LNCaP clone FGC (cell line): ENCODE measurements at regions not wholly inside any gene's neighbourhood (a gene's known extent, or its start where the extent isn't known, plus 50 kb on each side); places are given as distances from the start of the nearest gene placed in this dataset.
"Not testable (repeated sequence)": the region's sequence is repeated elsewhere in the genome, so short reads cannot be mapped to it uniquely, and the experiment has no call there.

Source experiments
- DNase-seq: peaks from one replicate; pipeline ENCODE4 v3.0.0-alpha.2; 2011; ENCODE audit warnings: low read depth
- H3K4me3 ChIP-seq: 2 replicates; pipeline ENCODE4 v1.5.1; 2011; ENCODE audit warnings: mild to moderate bottlenecking, low read depth, low read length, control low read depth
- TF ChIP-seq, protein P1 (sequence below): IDR thresholded peaks from 2 replicates; pipeline ENCODE4 v1.5.1; 2012; ENCODE audit warnings: mild to moderate bottlenecking; ENCODE audit not compliant: control insufficient read depth, insufficient read depth; ENCODE audit errors: extremely low read depth

DNA sequence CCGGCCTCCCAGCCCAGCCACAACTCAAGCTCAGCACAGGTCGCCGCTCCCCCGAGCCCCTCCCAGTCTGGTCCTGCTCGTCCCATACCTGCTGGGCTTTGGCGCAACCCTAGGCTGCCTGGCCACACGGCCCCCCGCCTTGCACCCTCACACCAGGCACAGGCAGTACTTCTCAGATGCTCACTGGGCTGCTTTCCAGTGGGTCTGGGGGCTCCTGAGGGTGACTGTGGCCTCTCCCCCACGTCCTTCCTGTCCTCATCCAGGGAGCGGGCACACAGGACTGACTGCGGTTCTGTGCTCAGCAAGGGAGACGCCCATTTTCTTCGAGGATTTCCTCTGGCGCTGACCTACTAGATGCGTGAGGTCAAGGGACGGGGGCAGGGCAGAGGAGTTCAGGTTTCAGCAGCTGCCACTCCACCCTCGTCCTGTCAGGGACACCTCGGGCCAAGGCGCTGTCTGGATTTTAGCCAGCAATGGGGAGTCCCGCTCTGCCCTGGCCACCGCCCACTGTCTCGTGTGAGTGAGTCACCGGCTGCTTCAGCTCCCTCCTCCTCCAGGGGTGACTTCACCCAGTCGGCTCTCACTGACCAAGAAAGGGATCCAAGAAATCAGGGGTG is 115.8 kb downstream of the NPIPB11 start:
- TF ChIP-seq, protein P1, sequence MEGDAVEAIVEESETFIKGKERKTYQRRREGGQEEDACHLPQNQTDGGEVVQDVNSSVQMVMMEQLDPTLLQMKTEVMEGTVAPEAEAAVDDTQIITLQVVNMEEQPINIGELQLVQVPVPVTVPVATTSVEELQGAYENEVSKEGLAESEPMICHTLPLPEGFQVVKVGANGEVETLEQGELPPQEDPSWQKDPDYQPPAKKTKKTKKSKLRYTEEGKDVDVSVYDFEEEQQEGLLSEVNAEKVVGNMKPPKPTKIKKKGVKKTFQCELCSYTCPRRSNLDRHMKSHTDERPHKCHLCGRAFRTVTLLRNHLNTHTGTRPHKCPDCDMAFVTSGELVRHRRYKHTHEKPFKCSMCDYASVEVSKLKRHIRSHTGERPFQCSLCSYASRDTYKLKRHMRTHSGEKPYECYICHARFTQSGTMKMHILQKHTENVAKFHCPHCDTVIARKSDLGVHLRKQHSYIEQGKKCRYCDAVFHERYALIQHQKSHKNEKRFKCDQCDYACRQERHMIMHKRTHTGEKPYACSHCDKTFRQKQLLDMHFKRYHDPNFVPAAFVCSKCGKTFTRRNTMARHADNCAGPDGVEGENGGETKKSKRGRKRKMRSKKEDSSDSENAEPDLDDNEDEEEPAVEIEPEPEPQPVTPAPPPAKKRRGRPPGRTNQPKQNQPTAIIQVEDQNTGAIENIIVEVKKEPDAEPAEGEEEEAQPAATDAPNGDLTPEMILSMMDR, result no peak
- peak overlapping the region; percentile 32 for H3K4me3 ChIP-seq
- DNase-seq, result peak; percentile 92

DNA sequence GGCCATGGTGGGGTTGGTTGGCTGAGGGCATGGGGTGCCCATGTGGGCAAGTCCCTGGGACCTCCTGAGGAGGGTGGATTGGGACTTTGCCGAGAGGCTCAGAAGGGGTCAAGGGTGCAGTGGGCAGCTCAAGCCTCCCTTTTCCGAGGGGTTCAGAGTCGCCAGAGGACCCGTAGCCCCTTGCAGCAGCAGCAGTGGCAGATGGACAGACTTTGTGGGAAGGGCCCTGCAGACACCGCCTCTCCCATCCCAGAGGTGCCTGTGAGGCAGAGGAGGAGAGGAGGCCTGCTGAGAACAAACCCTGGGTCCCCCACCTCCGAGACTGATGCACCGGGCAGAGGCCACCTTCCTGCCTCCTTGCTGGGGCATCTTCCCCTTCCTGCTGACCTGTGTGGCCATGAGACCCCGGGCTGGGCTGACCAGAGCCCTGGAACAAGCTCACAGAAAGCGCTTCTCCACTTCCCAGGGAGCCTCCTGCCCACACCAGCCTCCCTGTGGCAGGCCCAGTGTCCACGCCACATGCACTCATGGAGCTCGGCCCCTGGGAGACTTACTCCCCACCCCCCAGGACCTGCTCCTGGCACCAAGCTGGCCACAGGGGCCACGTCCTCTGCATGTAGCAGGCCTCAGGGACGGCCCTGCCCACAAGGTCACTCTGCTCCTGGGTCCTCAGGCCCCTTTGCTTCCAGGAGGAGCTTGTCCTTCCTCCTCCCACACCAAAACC is 116.8 kb downstream of the NPIPB11 start:
- not testable (repeated sequence) for DNase-seq

DNA sequence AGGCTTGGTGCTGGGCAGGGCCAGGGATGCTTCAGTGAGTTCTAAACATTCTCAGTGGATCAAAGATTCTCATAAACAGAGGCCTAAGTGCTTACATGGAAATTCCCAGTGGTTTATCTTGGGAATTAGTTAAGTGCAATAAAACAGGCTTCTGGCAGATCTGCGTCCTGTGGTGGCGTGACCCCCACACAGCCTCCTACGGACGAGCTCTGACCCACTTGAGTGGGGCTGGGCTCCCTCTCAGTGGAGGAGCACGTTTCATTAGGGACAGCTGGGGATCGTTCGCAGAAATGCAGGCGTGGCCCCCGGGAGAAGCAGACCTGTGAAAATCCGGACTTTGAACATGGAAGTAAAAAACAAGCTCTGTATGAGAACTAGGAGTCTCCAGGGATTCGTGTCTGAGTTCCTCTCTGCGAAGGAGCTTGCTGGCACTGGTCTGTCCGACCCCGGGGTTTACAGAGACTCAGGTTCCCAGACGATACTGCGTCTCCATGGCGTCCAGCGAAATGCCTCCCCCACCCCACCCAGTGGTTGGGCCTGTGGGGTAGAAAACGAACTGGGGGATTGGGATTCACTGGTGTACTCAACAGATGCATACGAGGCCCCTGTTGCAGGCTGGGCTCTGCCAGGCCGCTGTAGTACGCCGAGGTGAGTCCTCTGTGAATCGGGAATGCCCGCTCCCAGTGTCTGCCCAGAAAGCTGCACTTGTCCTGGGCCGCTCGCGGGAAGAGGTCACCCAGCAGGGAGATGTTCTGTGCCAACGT is 117.6 kb downstream of the NPIPB11 start:
- not testable (repeated sequence) for DNase-seq, H3K4me3 ChIP-seq

More for the DNA sequence above, 116.8 kb downstream of the NPIPB11 start:
- H3K4me3 ChIP-seq, result not testable (repeated sequence)

DNA sequence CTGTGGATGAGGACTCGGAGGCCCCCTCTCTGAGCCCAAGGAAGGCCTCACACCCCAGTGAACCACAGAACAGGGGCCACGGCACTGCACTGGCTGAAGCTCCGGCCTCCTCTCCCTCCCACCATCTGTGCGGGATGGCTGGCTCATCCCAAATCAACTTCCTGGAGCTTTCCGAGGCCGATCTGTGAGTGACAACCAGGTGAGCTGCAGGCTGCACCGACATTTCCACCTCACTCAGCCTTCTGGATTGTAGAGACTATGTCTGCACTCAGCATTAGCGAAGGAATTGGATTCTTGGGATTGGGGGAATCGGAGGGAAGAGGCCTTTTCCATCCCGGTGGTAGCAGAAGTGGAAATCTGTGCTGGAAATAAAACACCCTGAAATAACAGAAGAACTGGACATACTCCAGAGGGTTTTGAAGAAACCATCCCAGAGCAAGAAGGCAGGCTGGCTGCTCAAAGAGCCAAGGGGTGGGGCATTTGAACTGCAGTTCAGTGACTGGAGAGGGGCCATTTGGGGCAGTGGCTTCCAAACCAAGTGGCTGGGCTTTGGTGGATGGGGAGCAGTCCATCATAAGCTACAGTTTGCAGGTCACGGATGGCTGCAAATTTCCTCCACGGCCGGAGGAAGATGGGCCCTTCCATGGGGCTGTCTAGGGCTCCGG is 118.5 kb downstream of the NPIPB11 start:
- not testable (repeated sequence) for H3K4me3 ChIP-seq

DNA sequence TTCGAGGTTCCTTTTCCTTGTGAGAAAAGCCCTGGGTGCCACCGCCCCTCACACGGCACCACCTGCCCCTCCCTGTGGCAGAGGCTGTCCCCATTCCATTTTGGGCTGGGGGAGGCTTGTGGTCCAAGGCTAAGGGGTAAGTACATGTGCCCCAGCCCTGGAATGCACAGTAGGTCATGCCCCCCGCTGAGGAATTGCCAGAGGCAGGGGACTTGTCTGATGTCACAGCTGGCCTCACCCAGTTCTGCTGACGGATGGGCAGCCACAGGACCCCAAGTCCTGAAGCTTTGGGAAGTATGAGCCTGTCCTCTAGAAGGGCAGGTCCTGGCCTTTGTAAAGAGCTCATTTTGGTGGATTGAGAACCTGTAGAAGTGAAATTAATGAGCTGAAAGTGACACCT is 119.3 kb downstream of the NPIPB11 start:
- DNase-seq, H3K4me3 ChIP-seq: not testable (repeated sequence)

More for the DNA sequence above, 118.5 kb downstream of the NPIPB11 start:
- not testable (repeated sequence) for DNase-seq

DNA sequence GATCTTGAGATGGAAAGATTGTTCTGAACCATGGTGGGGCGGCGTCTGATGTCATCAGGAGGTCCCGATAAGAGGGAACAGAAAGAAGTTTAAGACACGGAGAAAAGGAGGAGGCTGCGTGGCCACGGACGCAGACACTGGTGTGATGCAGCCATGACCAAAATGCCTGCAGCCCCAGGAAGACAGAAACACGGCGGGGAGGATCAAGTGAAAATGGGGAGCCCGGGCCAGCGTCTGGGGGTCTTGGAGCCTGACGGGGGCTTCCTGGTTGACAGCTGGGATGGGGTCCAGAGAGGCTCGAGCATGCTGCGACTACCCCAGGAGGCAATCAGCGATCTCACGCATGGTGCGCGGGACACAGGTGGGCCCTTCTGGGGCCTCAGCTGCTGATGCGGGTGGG is 119.7 kb downstream of the NPIPB11 start:
- H3K4me3 ChIP-seq, DNase-seq: not testable (repeated sequence)

DNA sequence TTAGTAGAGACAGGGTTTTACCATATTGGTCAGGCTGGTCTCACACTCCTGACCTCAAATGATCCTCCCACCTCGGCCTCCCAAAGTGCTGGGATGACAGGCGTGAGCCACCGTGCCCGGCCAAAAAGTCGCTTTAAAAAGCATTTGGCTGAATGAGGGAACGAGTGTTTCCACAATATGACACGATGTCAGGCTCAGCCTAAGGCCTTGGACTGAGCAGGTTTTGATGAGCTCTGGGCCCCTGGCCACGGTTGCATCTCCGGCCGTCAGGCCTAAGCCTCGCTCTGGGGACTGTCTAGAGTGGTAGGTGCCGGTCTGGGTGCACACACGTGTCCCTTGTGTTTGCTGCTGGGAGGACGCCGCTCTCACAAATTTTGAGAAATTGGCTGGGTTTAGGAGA is 120.3 kb downstream of the NPIPB11 start:
- H3K4me3 ChIP-seq, DNase-seq: not testable (repeated sequence)

DNA sequence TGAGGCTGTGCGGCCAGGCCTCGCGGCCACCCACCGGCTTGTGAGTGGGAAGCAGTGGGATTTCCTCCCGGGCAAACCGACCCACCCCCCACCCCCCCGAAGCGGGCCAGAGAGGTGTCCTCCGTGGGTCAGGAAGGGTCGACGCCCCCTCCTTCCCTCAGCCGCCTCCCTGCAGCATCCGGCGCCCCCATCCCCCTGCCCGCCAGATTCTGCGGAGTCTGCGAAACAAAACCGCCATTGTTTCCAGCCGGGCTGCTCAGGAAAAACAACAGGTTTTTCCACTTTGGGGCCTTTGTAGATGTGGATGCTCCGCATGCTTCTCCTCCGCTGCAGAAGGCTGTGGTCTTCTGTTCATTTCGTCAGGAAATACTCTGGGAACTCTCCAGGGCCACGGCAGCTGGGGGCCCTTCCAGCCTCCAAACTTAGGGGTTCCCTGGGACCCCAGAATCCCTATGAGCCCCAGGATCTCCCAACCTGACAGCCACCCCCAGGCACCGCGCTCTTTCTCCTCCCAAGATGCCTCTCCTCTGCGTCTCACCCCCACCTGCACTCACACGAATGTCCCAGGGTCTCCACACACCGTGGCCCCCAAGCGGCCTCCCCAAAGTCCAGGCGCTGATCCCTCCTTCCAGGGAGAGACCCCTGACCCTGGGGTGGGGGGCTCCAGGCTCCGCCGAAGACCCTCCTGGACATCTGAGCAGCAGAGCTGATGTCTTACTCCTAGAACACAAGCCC is 121.2 kb downstream of the NPIPB11 start:
- DNase-seq, H3K4me3 ChIP-seq: not testable (repeated sequence)

DNA sequence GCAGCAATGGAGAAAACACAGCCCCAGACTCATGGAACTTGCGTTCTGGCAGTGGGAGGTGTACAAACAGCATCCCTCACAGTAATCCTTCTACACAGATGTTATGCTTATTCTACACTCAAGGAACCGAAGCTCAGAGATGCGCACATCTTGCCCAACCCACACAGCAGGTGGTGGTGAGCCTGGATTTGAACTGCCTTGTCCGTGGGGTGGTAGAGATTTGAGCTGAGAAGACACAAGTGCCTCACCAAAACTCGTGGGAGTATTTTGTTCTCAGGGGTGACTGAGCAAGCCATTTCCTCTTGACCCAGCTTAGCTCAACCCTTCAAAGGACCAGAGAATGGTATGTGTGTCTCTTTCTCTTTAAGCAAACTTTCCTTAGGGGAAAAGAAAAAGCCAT is 121.8 kb downstream of the NPIPB11 start:
- DNase-seq, H3K4me3 ChIP-seq: not testable (repeated sequence)

DNA sequence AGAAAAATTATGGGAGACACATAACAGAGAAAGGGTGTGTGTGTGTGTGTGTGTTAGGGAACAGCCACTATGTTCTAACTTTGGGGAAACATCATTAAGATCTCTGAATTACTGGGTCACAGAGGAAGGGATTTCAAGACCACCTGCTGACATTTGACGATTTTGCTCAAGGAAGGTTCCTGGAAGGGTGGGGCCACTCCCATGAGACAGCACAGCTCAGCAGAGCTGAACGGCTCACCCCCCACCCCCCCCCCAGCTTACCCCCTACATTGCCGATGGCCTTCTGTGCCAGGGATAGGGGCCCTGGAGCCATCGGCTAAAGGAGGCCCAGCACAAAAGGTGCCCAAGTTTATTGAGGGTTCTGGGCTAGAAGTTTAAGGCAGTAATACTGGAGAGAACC is 122.4 kb downstream of the NPIPB11 start:
- not testable (repeated sequence) for H3K4me3 ChIP-seq, DNase-seq

DNA sequence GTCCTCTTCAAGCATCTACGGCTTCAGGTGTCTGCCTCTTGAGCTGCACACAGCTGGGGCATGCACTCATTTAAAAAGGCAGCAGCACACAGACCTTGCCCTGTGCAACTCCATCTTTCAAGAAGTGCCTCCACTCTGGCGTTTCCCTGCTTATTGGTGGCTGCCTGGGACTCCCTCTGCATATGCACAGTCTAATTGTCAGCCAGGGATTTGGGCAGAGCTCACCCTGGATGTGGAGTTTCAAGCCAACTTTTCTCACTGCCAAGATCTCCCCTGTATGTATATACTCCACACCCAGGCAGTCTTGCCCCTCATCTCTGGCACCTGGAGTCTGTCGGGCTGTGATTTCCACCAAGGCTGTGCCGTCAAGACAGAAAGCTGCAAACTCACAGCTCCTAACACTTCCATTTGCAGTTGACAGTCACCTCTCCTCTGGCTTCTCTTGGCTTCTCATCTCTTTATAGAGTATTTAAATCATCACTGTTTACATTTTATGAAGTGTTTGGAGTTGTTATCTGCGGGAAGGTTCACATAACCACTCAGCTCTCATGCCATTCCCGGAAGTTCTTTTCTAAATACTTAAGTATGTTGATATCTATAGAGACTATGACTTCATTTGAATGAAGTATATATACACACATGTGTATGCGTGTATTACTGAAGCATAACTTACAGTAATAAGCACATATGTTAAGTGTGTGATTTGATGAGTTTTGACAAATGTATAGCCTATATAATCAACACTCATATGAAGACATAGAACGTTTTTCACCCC is 128.2 kb downstream of the NPIPB11 start:
- H3K4me3 ChIP-seq, result not testable (repeated sequence)
- DNase-seq, result peak; percentile 39

DNA sequence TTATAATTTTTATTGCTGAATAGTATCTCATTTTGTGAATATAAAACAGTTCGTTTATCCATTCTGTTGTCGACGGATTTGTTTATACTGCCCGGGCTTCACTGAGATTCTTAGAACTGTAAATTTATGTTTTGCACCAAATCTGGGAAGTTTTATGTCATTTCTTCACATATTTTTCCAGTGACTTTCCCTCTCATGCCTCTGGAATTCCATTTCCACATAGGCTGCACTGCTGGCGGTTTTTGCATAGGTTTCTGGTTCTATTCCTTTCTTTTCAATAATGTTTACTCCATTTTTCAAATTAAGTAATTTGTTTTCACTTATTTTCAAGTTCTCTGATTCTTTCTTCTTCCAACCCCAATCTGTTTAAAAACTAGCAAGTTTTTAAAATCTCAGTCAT is 130.1 kb downstream of the NPIPB11 start:
- not testable (repeated sequence) for H3K4me3 ChIP-seq, DNase-seq

DNA sequence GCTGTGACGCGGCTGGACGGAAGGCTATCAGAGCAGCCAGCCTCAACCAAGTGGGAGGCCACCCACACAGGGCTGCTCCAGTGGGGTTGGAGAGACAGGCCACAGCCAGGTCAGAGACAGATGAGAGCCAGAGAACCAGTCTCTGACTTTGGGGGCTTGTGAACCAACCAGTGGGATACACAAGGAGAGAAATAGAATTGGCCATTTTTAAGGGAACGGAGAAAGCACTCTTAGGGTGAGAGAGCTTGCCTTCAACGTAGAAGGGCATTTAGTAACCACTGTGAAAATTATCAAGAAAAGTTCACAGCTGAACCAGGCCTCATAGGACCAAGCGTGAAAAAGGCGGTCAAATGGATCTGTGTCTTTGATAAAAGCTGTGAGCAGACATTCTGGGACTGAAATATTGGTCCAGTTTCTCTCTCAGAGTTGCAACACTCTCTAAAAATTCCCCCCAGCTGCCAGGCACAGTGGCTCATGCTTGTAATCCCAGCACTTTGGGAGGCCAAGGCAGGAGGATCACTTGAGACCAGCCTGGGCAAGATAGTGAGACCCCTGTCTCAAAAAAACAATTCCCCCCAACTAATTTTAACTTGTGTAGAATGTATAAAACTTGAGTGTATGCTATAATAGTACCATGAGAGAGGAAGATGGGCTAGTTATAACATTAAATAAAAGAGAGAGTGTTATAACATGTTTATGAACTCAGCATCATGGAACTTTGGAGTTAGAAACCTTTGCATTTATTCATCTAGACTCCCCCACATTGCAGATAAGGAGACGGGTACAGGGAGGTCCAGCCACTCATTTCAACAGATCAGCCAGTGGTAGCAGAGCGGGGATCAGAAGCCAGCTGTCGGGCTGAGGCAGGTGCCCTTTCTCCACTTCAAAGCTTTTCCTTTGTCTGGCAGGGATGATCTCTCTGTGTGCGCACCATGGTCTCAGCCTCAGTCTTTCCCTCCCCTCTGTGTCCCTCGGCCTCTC is 132.2 kb downstream of the NPIPB11 start:
- not testable (repeated sequence) for DNase-seq, H3K4me3 ChIP-seq

DNA sequence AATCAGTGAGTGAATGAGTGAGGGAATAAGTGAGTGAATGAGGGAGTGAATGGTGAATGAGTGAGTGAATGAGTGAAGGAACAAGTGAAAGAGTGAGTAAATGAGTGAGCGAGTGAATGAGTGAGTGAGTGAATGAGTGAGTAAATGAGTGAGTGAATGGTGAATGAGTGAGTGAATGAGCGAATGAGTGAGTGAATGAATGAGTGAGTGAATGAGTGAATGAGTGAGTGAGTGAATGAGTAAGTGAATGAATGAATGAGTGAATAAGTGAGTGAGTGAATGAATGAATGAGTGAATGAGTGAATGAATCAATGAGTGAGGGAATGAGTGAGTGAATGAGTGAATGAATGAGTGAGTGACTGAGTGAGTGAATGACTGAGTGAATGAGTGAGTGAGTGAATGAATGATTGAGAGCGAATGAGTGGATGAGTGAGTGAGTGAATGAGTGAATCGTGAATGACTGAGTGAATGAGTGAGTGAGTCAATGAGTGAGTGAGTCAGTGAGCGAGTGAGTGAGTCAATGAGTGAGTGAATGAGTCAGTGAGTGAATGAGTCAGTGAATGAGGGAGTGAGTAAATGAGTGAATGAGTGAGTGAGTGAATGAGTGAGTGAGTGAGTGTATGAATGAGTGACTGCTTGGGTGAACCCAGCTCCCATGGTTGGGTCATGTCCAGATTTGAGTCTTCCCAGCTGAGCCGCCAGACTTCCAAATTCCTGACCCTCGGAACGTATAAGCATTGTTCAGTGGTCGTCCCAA is 133.0 kb downstream of the NPIPB11 start:
- H3K4me3 ChIP-seq, DNase-seq: not testable (repeated sequence)
